NCI-H2227 (cell line): ENCODE measurements at regions not wholly inside any gene's neighbourhood (a gene's known extent, or its start where the extent isn't known, plus 50 kb on each side); places are given as distances from the start of the nearest gene placed in this dataset.
"Not testable (repeated sequence)": the region's sequence is repeated elsewhere in the genome, so short reads cannot be mapped to it uniquely, and the experiment has no call there.

ENCODE experiments used
- DNase-seq: peaks from one replicate; lab custom pipeline; 2025; ENCODE audit not compliant: unreplicated experiment; lab: John Stamatoyannopoulos, UW

DNA sequence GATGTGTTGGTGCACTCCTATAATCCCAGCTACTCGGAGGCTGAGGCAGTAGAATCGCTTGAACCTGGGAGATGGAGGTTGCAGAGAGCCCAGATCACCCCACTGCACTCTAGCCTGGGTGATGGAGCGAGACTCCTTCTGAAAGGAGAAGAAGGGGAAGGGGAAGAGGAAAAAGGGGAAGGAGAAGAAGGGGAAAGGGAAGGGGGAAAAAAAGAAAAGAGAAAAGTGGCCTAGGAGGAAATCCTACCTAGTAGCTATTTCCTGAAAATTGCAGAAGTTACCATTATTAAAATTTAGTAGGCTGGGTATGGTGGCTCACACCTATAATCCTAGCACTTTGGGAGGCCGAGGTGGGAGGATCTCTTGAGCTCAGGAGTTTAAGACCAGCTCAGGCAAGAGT lies 67.4 kb downstream of the ARRDC3 start:
- no peak for DNase-seq

DNA sequence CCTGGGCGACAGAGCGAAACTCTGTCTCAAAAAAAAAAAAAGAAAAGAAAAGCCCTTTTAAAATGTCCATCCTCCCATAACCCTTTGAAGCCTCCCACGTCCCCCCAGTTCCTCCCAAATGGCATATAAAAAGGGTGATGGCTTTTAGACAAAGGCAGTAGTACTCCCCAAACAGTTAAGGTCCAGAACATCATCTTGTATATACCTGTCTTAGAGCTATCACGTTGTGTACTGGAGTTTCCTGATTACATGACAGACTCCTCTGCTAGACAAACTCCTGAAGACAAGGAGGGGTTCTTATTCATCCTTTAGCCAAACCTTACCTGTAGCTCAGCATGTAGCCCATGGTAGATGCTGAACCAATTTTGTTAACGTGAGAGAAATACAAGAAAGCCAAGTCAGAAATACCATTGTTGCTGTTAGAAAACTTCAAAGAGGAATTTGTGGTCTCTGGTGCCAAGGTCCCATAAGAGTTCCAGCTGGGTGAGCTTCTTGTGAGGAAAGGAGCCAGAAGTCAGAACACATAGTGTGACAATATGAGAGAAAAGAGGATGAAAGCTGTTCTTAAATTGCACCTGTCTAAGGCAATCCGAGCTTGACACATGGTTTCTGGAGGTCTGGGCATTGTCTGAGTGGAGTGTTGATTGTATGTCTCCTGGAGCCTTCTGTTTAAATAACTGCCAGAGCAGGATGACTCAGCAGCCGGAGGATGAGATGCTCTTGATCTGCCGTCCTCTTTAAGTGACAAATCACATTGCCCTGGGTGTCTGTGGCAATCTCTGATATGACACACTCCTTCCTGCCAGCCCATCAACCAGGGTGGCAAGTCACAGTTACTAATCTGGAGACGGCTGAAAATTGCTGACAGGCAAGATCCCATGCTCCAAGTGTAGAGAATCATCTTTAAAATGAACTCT lies 69.1 kb downstream of the ARRDC3 start:
- peak; percentile 75 for DNase-seq

DNA sequence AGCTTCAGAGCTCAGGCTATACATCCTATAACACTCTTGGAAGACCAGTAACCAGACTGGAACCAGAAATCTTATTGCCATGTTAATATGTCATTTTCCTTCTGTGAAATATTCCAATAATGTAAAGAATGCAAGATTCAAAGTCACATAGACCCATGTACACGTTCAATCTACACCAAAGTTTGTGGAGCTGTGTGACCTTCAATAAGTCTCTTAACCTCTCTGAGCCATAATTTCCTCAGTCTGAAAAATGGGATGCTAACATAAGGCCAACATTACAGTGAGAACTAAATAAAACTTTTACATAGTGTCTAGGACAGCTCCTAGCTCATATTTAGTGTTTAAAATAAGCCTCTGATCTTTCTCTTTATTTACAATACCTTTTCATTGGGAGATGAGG lies 70.4 kb downstream of the ARRDC3 start:
- DNase-seq = no peak

DNA sequence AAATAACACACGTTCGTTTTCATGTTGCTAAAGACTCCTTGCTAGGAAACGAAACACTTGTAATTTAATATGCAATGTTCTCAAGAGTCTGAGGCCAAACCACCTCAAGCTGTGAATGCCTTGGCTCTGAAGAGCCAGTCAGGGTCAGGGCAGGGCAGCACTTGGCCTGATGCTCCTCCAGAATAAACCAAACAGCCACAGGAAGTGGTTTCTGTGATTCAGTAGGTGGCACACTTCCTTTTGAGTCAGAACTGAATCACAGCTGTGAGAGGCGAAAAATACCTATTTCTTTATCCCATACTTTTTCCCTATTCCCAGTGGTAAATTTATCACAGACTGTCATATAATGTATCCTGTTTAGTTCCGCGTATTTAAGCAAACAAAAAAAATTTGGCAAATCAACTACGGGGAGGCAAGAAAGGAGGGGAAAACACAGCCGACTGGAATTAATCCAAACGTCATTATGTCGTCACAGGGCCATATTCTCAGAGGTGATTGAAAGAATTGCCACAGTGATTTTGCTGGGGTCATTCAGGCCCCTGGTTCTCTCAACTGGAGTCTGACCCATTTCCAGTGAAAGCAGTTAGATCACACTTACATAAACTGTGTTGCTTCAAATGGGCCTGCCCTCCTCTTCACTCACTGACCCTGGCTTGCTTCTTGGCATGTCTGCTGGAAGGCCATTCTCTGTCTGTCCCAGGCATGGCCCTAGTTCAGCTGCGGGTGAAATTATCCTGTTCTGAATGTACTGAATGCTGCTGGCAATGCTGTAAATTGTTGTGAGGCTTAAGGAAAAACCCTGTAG lies 71.2 kb downstream of the ARRDC3 start:
- peak; percentile 15 for DNase-seq

DNA sequence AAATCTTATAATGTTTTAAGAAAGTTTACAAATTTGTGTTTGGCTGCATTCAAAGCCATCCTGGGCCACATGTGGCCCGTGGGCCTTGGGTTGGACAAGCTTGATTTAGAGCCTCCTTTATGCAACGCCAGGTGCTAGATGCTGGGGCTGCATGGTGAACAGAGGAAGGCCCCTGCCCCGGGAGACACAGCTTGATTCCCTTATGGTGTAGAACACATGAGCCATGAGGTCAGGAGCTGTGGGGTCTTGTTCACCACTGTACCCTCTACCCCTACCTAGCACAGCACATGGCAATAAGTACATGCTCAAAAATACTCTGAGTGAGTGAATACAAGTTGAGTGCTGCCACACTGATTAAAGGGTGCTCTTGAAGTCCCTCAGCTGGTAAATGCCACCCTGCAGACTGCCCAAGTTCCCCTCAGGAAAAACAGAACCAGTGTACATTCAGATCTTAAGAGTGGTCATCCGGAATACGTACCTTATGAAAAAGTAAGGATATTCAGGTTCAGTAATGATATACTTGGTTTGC lies 71.9 kb downstream of the ARRDC3 start:
- DNase-seq = no peak

DNA sequence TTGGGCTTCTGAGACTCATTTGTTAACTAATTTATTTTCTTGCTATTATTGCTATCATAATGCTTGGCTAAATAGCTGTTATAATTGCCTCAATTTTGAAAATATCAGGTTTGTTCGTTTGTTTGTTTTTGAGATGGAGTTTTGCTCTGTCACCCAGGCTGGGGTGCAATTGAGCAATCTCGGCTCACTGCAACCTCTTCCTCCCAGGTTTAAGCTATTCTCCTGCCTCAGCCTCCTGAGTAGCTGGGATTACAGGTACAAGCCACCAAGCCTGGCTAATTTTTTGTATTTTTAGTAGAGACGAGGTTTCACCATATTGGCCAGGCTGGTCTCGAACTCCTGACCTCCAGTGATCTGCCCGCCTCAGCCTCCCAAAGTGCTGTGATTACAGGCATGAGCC lies 75.0 kb downstream of the ARRDC3 start:
- DNase-seq = not testable (repeated sequence)

DNA sequence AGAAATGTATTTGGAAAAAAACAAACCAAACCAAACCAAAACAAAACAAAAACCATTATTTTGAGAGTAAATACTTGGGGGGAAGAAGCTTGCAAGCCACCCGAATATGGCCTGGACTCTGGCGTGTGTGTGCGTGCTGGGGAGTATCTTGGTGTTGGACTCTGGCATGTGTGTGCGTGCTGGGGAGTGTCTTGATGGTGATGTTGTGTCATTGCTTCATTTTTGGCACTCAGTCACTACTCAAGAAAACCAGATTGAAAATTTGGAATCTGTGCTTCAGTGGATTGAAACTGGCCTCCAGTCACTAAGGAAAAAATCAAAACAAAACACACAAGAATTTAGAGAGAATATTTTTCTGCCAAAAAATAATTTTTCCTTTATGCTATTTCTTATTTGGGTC lies 76.1 kb downstream of the ARRDC3 start:
- no peak for DNase-seq

DNA sequence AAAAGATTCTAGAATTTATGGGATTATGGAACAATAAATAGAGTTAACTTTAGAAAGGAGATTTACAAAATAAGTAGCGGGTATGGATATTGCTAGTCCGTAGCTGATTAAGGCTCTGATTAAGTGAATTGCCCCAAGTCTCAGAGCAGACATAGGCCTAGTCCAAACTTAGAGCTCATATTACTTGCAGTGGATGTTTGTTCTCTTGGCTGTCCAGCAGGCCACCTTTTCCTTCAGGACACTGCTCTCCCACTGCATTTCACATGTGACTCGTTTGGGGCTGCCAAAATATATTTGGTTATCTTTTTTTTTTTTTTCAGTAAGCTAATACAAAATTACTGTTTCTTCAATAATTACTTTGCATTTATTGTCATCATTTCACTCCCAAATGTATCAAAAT lies 76.6 kb downstream of the ARRDC3 start:
- no peak for DNase-seq

DNA sequence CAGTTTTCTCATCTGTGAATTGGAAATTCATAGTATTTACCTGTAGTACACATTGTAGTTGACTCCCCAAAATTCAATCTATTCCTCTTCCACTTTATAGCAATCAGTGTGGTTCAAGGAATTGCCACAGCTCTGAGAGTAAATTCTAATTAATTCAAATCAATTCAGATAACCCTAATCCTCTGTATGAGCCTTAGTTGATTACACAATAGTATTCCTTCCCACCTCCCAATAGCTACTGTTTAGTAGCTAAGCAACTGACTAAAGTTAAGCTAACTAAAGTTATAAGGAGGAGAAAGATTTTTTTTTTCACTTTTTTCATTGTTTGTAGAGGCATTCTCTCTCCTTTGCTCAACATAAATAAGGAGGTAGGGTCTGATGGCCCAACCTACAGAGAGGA lies 77.5 kb downstream of the ARRDC3 start:
- no peak for DNase-seq

DNA sequence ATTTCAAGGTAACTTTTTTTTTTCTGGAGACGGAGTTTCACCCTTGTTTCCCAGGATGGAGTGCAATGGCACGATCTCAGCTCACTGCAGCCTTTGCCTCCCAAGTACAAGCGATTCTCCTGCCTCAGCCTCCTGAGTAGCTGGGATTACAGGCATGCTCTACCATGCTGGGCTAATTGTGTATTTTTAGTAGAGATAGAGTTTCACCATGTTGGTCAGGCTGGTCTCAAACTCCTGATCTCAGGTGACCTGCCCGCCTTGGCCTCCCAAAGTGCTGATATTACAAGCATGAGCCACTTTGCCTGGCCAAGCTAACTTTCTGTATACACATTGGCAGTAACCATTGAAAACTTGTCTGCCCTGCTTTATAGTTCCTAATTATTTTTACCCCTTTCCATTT lies 79.1 kb downstream of the ARRDC3 start:
- DNase-seq = not testable (repeated sequence)

DNA sequence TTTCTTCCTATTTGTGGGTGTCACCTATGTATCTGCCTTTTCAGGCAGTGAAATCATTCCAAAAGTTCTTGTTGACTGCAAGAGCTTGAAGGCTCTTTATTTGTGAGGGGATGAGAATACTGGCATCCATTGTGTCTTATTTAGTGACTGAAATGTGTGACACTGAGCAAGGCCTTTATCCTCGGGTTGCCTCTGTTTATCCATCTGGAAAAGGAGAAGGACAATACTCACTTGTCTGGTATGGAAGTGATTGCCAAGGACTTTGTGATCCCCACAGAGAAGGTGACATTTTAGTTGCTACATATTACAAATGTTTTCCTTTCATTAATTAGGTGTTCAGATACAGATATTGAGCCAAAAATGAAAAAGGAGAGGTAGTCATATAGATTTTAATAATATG lies 80.2 kb downstream of the ARRDC3 start:
- DNase-seq = no peak

DNA sequence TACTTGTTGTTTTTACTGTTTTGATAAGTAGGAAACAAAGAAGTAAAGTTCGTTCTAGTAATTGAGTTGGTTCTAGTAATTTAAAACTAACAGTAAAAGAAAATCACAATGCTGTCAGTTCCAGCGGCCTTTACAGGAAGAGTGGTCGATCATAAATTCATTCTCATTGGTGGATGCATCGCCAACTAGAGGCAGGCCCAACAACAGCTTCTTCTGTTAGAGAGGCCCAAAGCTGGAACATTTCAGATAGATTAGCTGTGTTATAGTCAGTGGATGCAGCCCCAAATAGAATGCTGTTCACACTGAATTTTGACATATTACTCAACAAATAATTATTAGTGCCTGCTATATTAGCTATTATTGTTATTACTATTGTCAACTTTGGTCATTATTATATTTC lies 80.8 kb downstream of the ARRDC3 start:
- DNase-seq = no peak

DNA sequence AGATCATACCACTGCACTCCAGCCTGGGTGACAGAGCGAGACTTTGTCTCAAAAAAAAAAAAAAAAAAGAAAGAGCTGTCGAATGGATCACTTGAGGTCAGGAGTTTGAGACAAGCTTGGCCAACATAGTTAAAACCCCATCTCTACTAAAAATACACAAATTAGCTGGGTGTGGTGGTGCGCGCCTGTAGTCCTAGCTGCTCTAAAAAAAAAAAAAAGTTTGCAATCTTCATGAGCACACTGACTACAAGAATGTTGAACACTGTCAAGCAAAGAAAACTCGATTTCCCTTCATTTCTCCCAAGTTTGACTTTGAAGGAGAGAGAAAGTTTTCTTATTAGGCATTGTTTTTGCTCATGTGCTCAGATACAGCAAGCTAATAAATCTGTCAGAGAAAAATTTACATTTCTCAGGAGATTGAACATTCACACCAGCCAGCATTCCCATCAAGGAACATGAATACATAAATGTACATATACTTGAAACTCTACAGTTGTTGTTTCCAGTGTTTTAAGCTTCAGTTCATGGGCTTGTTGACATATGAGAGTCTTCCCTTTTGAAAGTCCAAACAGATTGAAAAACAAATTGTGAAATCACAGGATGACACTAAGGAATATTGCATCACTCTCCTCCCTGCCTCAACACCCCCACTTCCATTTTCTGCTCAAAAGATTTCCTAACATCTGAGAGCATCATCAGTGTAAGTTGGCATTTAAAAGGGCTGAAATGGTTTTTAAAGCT lies 81.8 kb downstream of the ARRDC3 start:
- no peak for DNase-seq

DNA sequence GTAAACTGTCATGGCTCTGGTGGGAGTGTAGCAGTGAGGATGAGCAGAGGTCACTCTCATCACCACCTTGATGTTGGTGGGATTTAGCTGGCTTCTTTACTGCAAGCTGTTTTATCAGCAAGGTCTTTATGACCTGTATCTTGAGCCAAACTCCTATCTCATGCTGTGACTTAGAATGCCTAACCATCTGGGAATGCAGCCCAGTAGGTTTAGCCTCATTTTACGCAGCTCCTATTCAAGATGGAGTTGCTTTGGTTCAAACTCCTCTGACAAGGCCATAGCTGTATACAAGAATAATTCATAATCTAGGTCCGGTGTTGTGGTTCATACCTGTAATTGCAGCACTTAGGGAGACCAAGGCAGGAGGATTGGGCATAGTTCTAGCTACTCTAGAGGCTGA lies 85.1 kb downstream of the ARRDC3 start:
- no peak for DNase-seq

DNA sequence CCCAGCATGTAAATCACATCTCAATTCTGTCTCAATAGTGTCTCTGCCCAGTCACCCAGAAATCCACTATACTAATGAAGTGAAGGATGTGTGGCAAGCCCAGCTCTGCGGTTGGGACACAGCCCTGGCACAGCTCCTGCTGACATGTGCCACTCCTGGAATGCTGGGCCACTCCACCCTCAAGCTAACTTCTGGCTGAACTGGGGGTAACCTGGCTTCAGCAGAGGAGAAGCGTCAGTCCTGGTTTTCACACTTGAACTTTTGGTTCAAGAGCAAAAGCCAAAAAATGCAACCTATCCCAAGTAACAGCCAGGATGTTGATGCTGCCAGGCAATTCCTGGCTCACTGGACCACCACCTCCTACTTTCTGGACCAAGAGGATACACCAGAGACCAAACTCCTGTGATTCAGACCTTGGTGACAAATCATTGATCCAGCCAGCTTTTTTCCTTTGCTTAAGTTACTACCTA lies 86.4 kb downstream of the ARRDC3 start:
- no peak for DNase-seq

DNA sequence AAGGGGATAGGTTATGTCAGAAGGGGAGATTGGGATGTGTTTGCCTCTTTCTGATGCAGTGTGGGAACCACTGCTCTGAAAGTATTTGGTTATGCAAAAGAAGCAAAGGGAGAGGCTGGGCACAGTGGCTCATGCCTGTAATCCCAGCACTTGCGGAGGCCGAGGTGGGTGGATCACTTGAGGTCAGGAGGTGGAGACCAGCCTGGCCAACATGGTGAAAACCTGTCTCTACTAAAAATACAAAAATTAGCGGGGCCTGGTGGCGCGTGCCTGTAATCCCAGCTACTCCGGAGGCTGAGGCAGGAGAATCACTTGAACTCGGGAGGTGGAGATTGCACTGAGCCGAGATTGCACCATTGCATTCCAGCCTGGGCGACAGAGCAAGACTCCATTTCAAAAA lies 87.0 kb downstream of the ARRDC3 start:
- not testable (repeated sequence) for DNase-seq

DNA sequence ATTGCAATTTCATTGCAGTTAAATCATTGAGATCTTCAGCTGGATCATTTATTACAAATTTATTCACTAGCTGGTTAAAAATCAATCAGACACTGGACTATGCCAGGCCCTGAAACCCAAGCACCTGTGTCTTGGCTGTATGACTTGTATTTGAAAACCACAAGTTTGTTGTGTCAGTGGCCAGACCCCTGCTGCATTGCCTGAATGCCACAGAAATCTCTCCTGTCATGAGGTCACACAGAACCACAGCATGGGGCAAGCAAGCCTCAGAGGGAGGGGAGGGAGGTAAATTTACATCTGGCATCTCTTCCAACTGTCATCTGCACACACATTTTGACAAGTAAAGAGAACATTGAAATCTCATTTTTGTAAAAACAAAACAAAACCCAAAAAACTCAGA lies 90.0 kb downstream of the ARRDC3 start:
- peak; percentile 8 for DNase-seq

DNA sequence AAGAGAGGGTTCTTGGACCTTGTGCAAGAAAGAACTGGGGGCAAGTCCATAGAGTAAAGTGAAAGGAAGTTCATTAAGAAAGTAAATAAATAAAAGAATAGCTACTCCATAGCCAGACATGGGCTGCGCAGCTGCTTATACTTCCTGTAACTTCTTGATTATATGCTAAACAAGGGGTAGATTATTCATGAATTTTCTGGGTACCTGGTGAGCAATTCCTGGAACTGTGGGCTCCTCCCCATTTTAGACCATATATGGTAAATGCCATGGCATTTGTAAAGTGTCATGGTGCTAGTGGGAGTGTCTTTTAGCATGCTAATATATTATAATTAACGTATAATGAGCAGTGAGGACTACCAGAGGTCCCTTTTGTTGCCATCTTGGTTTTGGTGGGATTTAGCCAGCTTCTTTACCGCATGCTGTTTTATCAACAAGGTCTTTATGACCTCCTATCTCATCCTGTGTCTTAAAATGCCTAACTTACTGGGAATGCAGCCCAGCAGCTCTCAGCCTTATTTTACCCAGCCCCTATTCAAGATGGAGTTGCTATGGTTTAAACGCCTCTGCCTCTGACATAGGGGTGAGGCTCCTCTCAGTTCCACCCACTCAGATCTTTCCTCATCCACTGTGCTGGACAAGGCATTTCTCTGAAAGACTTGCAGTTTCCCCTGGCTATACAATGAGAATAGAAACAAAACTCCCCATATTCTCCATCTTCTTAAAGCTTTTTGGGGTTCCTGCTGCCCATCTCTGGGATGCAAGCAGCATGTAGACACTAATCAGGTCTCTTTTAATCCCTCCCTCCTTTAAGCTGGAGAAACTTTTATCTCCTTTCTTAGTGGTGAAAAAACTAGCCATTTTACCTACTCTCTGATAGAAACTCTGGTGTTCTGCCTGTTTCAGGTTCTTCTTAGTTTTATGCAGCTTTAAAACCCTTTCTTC lies 91.2 kb downstream of the ARRDC3 start:
- no peak for DNase-seq

DNA sequence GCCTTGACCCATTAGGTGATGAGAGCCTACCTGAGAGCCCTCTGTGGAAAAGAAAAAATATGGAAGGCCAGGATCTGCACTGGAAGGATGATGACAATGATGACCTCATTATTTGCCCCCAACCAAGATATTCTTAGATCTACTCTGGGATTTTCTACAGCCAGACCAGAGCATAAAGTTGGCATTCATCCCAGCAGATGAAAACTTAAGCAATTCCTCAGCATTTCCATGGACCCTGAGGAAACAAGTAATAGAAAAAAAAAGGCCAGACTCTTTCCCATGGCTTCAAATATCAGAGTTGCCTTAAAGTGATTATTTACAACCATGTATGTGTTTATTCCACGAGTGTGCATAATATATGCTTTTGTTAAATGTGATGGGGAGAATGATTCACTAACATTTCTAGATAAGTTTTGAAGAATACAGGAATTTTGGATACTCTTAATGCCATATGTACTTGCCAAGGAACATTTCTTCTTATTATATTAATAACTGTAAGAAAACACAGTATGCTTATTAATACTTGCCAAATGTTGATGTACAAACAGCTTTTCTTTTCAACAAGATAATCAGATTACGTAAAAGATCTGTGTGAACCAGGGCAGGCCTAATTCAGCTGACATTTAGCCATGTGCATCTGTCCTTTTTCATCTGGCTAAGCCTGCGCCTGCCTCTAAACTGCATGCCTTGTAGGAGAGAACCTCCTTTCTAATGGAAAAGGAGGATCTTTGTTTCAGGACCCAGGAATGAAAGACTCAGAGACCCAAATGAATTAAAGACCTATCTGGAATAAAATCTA lies 94.8 kb downstream of the ARRDC3 start:
- no peak for DNase-seq
